ENCODE measurements at regions not wholly inside any gene's neighbourhood (a gene's known extent, or its start where the extent isn't known, plus 50 kb on each side); places are given as distances from the start of the nearest gene placed in this dataset.
"Not testable (repeated sequence)": the region's sequence is repeated elsewhere in the genome, so short reads cannot be mapped to it uniquely, and the experiment has no call there.

DNA sequence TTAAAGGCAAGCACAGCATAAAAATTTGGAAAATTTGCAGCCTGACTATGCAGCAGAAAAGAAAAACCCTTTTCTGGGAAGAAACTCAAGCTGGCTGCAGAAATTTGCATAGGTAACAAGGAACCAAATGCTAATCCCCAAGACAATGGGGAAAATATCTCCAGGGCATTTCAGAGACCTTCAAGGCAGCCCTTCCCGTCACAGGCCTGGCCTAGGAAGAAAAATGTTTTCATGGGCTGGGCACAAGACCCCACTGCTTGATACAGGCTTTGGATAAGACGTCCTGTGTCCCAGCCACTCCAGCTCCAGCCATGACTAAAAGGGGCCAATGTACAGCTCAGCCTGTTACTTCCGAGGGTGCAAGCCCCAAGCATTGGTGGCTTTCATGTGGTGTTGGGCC lies 717.6 kb downstream of the TDRD15 start:
- intact Hi-C loops (cut with DNase I), result no loop called here
- DNase-seq (ENCODE audit: low spot score), result no peak

DNA sequence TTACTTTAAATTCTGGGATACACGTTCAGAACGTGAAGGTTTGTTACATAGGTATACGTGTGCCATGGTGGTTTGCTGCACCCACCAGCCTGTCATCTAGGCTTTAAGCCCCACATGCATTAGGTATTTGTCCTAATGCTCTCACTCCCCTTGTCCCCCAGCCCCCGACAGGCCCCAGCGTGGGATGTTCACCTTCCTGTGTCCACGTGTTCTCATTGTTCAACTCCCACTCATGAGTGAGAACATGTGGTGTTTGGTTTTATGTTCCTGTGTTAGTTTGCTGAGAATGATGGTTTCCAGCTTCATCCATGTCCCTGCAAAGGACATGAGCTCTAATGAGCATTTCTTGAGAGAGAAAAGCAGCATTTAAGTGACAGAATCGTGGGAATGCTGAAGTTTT lies 726.6 kb downstream of the TDRD15 start:
- intact Hi-C loops (cut with DNase I); DNase-seq (ENCODE audit: low spot score): not testable (repeated sequence)

DNA sequence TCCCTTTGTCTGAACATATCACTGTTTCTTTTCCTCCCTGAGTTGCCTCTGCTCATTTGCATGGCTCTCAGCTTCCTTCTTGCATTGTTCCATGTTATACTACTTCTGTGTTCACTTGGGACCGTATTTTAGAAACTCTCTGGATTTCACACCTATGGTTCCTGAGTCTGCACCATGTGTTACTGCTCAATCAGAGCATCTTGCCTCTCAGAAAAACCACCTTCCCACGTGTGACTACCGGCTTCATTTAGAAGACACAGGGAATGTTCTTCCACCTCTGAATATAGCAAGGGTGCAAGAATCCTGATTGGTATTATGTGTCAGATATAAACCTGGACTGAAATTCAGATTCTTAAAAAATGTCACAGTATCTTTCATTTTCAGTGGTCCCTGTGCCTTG lies 731.2 kb downstream of the TDRD15 start:
- intact Hi-C loops (cut with DNase I), result no loop called here

DNA sequence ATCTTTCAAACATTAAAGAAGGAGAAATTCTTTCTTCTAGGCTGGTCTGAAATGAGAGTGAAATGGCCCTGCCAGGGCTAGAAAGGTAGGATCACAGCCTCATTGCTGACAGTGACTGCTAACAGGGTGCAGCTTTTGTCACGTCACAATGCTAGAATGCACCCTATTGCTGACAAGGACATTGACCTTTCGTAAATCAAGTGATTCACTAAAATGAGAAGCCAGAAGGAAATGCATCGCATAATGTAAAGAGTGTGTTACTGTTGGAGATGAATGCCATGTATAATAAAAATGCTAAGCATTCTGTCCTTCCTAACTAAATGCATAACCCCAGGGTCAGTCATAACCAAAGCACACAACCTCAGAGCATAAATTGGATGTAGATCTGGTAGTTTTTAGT lies 732.9 kb downstream of the TDRD15 start:
- no peak for DNase-seq (ENCODE audit: low spot score)
- intact Hi-C loops (cut with DNase I), result no loop called here

More for the DNA sequence above, 731.2 kb downstream of the TDRD15 start:
- DNase-seq (ENCODE audit: low spot score), result no peak

DNA sequence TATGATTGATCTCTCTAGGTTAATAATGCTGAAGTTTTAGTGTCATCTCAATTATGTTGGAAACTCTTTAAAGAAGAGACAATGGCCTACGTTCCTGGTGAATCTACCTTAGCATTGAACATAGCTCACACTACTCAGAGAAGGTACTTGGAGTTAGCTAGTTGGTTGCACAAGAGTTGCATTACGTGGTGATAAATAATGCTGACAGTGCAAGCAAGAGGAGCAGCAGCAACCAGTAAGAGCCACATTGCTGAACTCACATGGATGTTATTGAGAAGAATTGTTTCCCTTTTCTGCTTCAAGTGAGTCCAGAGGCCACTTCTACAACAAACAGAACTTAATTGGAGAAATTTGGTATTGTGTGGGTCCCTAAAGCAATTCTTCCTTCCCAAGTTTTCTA lies 737.1 kb downstream of the TDRD15 start:
- DNase-seq (ENCODE audit: low spot score), result no peak
- intact Hi-C loops (cut with DNase I), result no loop called here

DNA sequence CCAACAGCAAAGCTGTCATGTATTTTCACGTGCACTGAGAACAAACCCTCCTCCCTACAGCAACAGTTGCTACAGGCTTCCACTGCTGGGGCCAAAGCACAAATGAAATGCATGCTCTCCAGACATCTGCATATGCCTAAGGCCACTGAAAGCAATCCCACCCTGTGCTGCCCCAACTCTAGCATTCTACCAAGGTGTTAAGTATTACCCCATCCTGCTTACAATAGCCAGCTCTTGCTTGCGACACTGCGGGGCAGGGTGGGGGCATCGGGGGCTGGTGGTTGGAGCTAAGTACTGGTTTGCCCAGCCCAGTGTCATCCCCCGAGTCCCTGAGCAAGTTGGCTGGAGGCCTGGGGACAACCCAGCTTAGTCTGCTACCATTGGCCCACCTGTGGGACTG lies 742.5 kb downstream of the TDRD15 start:
- no peak for DNase-seq (ENCODE audit: low spot score)
- intact Hi-C loops (cut with DNase I), result no loop called here

DNA sequence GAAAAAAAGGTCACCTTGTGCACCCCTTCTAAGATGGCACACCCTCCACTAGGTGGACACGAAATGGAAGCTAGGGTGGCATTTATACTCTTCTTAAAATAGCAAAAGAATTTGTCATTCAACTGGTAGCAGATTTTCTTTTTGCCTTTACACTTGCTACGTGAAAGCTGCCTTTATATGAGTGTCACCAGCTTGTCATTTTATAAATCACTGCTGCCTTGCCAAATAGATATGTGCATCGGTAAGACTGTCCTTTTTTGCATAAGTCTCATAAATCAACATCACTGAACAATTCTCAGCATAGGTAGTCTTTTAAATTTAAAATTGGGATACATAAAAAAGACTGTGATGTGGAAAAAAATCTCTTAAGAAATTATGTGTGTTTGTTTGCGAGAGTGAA lies 764.1 kb downstream of the TDRD15 start:
- DNase-seq (ENCODE audit: low spot score), result no peak
- intact Hi-C loops (cut with DNase I), result no loop called here

DNA sequence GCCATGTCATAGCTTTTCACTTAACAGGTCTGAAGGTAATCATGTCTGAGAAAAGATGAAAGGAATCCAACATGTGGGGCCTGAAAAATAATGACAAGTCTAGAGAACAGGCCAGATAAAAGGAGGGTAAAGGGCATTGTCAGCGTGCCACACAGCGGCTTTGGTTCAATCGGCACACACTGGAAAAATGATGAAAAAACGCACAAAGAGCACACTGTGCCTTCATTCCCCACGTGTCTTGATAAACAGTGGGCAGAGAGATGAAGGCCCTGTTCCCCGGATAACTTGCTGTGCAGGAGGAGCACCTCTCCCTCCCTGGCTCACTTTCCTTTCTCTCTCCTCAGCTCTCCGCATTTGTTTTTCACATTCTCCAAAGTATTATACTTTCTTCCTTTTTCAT lies 766.3 kb downstream of the TDRD15 start:
- intact Hi-C loops (cut with DNase I), result no loop called here
- no peak for DNase-seq (ENCODE audit: low spot score)

DNA sequence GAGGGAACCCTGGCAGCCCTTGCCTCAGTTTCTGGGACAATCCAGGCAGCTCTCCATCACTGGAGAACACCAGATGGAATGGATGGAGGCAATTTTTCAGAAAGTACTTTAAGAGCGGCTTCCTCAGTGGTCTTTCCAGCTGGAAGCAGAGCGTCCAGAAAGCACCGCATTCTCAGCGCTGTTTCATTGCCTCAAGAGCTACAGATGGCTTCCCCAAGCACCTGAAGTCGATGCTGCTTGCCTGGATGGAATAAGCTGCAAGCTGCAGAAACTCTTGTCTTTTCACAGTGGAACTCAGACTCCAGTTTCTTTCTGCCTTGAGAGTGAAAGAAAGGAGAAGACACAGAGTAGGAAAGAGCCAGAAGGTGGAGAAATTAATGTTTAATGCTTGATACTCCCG lies 766.9 kb downstream of the TDRD15 start:
- no peak for DNase-seq (ENCODE audit: low spot score)
- intact Hi-C loops (cut with DNase I), result no loop called here

DNA sequence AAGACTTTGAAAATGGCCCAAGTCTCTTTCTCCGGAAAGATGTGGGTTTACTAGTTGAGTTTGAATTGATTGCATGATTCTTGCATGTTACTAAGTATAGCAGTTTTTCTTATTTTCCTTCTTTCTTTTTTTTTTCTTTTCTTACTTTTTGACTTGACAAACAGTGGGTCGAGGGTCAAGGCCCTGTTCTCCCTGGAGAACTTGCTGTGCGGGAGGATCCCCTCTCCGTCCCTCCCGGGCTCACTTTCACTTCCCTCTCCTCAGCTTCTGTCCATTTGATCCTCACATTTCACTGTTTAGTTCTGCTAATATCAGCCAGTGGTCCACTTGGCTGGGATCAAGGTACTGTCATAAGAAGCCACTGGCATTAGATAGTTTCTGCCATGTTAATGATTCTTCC lies 767.4 kb downstream of the TDRD15 start:
- intact Hi-C loops (cut with DNase I), result no loop called here
- DNase-seq (ENCODE audit: low spot score), result no peak

DNA sequence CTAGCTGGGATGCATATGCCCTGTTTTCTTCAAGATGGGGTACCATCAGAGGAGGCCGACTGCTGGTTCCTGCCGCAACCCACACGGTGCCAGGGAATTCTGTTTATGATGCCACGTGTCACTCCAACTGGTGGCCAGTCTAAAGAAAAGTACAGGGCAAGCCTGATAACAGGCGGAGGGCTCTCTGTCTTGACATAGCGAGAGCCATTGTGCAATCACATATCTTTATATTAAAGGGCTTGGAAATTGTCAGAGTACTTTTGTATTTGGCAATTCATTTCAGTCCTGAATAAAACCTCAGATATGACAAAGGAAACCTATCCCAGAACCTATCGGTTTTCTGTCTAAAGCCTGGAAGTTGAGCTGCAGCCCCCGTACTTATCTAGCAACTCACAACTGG lies 768.4 kb downstream of the TDRD15 start:
- intact Hi-C loops (cut with DNase I), result no loop called here
- DNase-seq (ENCODE audit: low spot score), result no peak

DNA sequence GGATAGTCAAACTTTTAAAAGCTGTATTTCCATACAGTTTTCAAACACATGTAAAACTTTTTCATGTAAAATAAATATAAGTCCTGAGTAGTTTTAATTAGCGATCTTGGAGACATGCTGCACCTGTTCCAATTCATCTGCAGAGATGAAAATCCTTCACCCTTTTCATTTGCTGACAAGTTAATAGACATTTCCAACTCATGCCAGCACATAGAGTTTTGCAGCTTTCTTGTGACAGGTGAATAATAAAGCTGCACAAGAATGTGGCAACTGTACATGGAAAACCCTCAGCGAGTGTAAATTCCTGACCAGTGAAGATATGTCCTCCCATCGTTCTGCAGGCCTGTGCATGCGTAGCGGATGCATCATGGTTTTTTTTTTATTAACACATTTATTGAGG lies 771.4 kb downstream of the TDRD15 start:
- DNase-seq (ENCODE audit: low spot score), result no peak

DNA sequence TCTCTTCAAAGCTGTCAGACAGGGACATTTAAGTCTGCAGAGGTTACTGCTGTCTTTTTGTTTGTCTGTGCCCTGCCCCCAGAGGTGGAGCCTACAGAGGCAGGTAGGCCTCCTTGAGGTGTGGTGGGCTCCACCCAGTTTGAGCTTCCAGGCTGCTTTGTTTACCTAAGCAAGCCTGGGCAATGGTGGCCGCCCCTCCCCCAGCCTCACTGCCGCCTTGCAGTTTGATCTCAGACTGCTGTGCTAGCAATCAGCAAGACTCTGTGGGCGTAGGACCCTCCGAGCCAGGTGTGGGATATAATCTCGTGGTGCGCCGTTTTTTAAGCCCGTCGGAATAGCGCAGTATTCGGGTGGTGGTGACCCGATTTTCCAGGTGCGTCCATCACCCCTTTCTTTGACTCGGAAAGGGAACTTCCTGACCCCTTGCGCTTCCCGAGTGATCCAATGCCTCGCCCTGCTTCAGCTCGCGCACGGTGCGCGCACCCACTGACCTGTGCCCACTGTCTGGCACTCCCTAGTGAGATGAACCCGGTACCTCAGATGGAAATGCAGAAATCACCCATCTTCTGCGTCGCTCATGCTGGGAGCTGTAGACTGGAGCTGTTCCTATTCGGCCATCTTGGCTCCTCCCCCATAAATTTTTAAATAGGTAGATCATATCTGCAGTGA lies 785.1 kb downstream of the TDRD15 start:
- intact Hi-C loops (cut with DNase I); DNase-seq (ENCODE audit: low spot score): not testable (repeated sequence)

More for the DNA sequence above, 771.4 kb downstream of the TDRD15 start:
- intact Hi-C loops (cut with DNase I), result no loop called here

DNA sequence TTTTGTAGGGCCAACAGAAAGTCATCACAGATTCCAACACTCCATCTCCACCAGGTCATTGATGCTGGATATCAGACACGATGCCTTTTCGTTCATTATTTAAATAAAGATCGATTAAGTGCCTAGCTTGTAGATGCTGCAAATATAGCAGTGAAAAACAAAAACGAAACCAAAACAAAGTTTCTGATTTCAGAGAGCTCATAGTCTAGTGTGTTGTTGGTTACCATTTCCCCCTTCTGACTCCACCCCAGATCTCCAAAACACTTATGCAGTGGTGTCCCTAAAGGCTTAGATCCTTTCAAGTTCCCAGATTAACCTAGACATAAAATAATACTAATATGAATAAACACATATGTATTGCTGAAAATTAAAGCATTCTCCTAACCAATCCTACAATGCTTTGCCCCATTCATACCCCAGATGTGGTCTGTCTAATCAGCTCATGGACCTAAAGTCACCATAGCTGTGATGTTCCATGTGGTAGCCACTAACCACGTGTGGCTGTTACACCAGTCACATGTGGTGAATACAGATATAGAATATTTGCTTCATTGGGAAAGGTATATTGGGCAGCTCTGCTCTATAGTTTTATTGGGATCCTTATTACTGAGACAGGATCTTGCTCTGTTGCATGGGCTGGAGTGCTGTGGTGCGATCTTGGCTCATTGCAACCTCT lies 787.2 kb downstream of the TDRD15 start:
- intact Hi-C loops (cut with DNase I), result no loop called here
- DNase-seq (ENCODE audit: low spot score), result no peak

DNA sequence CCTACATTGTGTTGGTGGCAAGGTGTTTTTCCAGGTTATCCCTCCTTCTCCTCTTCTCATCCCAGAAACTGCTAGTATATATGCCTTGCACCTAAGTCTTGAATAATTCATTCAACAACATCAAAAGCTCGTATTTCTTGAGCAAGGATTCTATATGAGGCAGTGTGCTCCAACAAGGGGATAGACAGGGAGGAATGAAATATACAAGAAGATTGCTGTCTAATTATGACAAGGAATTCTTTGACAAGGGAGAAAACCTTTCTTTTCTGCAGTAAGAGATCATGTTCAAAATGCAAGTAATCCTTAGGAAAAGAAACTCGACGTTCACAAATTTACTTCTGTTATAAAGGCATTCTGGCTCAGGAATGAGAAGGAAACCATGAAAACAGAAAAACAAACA lies 788.6 kb downstream of the TDRD15 start:
- DNase-seq (ENCODE audit: low spot score), result no peak
- intact Hi-C loops (cut with DNase I), result no loop called here

DNA sequence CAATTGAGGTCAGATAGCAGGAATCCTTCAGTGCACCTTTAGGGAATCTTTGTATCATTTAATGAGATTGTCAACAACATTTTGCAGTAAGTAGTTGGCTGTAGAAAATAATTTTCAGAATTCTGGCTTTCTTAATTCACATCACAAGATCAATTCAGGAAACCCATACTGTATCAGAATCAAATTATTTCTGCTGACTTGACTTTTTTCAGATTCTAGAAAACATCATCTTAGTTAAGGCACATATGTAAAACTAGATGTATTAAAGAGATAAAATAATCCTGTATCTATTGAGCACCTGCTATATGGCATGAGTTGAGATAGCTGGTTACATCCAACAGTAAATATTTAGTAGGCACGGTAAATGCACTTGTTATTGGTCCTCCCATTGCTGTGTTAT lies 791.4 kb downstream of the TDRD15 start:
- DNase-seq (ENCODE audit: low spot score), result no peak
- intact Hi-C loops (cut with DNase I), result no loop called here

DNA sequence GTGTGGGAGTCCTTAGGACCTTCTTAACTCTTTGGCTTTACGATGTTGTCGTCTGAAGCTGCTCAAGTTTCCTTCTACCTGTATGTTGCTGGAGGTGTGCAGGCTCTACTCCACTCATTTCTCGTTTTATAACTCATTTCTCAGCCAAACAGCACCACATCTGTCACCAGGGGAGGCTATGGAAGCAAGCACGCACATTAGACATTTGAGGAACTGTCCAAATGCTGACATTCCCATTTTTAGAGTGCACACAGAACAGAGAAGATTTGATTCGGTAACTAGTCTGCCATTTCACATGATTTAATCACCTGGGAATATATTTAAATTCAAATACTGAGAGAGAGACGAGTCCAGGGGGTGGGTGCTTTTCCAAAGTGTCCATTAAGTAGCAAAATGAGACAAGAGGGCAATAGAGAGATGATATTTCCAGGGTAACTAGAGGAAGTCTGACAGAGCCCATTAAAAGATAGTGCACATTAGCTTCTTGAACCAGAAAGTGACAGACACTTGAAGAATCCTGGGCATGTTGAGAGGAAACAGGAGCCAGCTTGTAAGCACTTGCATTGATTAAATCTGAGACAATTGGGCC lies 793.3 kb downstream of the TDRD15 start:
- no peak for DNase-seq (ENCODE audit: low spot score)
- intact Hi-C loops (cut with DNase I), result no loop called here

DNA sequence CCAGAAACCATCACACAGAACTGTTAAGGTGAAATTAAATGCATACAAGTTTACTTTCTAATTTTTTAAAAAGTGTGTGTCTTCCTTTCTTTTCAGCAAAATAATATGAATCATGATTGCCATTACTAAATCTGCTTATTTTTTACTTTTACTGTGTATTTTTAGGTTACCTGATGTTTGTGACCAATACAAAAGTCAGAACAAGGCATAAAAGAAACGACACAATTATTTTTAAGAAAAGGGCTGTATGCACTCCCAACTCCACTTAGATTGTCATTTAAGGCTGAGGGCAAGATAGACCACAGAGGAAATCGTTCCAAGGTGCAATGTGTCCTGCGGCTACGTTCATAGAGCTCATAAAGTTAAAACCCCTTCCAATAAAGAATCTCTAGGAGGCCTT lies 797.0 kb downstream of the TDRD15 start:
- intact Hi-C loops (cut with DNase I), result no loop called here
- no peak for DNase-seq (ENCODE audit: low spot score)

DNA sequence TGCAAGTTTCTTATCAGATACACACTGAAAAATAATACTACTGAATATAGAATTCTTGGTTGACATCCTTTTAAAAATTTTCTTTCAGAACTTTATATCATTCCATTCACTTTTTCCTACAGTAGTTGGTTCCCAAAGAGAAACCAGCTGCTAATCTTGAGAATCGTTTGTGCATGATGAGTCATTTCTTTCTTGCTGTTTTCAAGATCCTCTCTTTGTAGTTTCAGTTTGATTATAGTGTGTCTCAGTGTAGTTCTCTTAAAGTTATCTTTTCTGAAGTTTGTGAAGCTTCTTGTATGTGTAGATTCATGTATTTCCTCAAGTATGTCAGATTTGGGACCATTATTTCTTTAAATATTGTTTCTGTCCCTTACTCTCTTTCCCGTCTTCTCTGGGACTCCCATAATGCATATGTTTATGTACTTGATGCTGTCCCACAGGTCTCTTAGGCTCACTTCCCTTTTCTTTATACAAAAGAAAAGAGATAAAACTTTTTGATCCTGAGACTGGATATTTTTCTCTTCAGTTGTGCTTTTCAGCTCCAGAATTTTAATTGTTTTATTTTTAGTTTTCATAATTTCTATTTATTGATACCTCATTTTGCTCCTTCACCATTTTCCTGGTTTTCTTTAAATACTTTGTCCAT lies 801.0 kb downstream of the TDRD15 start:
- intact Hi-C loops (cut with DNase I), result no loop called here
- DNase-seq (ENCODE audit: low spot score), result no peak

DNA sequence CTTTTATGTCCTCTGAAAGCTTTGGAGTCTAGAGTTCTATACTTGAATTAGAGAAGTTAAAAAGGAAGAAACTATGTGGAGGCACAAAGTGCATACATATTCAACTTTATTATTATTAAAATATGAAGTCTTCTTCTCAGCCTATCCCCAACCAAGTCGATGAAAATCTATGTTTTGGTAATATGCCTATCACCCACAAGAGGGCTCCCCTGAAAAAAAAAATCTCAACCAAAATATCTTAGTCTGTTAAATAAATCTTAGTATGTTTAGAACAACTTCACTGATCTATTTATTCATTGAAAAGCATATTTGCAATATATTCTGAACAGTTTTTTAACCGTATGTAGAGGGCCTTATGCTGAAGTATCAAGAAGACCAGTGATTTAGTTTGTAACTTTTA lies 804.5 kb downstream of the TDRD15 start:
- intact Hi-C loops (cut with DNase I), result no loop called here
- no peak for DNase-seq (ENCODE audit: low spot score)

DNA sequence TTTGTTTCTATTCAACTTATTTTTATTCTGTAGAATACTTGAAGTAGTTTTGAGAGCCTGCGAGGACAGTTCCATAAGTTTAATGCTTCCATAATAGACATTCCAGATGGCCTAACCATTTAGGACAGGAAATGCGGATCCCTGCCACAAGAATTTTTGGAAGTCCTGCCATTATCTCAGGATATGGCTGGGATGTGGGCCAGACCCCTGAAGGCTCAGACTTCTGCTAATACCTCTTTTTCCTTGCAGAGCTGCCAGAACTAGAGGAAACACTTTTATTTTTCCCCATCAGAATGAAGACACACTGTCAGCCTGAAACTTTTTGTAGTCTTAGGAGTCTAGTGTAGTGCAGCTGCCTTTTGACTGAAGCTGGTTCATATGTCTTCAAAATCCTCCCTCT lies 806.5 kb downstream of the TDRD15 start:
- intact Hi-C loops (cut with DNase I), result no loop called here
- no peak for DNase-seq (ENCODE audit: low spot score)
